IPS-NIHi11 (cell line): ENCODE measurements at regions not wholly inside any gene's neighbourhood (a gene's known extent, or its start where the extent isn't known, plus 50 kb on each side); places are given as distances from the start of the nearest gene placed in this dataset.
"Not testable (repeated sequence)": the region's sequence is repeated elsewhere in the genome, so short reads cannot be mapped to it uniquely, and the experiment has no call there.

ENCODE experiments used
- DNase-seq: peaks from one replicate; pipeline ENCODE4 v3.0.0; 2012; ENCODE audit warnings: mixed read lengths, low spot score

DNA sequence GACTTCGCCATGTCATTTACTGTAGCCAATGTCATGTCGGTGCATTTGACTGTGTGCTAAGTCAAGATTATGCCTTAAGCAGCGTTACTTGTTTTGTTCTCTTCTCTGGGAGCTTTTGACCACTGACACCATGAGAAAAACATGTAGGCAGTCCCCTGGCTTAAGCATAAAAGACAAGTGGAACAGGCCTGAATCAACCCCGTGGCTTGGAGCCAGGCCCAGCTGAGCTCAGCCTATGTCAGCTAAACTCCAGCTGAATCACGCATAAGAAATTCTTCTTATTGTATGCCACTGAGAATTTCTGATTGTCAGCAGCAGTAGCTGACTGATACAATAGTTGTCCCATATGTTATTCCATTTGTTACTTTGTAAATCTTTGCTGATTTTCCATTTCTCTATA lies 261.9 kb downstream of the CBLL2 start:
- DNase-seq = no peak

DNA sequence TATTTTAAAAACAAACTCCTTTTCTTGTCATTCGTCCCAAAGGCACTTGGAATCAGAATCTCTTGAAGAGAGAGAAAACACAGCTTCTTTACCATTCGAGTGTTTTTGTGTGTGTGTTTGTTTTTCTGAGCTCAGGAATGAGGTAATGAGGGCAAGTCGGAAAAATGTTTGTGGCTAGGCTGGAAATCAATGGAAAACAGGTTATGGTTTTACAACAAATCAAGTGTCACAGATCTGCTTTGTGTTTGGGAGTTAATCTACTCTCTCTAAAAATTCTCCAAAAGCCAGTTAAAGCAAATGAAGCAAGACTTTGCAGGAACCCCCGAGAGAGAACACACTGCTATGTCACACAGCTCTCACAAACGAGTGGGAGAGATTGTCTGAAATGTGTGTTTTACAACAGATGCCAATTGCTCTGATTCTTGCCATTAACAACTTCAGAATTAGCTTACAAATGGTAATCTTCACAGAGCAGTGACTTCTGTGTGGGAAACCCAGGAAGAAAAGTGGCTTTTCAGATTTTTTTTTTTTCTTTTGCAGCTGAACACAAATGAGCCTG lies 264.1 kb downstream of the CBLL2 start:
- DNase-seq = no peak

DNA sequence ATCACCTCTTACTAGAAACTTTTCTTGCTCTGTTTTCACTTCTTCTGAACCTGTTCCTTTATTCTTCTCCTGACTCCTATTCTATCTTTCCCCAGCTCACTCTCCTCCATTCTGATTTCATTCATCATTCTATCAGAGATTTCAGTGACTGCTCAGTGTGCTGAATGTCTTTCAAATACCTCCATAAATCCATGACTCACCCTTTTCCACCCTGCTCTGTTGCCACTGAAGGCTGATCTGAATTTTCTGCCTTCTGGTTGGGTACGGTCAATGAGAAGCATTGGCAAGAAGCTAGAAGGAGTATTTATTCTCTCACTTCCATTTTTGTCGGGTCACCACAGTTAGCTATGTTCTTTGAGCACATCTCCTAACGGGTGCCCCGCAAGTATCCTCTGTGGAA lies 265.9 kb downstream of the CBLL2 start:
- DNase-seq = no peak

DNA sequence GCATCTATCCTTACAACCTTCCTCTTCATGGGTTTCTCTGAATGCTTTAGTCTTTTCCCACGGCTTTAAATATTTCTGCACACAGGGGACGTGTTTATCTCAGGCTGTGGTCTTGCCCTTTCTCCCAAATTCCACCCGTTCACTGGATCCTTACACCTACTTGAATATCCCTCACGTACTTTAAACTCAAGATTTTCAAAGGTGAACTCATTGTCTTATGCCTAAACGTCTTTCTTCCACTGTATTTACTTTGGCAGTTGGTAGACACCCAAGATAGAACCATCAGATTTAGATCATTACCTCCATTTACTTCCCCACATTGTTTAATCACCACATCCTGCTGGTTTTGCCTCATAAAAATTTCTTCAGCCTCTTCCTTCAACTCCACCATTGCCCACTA lies 269.2 kb downstream of the CBLL2 start:
- no peak for DNase-seq

DNA sequence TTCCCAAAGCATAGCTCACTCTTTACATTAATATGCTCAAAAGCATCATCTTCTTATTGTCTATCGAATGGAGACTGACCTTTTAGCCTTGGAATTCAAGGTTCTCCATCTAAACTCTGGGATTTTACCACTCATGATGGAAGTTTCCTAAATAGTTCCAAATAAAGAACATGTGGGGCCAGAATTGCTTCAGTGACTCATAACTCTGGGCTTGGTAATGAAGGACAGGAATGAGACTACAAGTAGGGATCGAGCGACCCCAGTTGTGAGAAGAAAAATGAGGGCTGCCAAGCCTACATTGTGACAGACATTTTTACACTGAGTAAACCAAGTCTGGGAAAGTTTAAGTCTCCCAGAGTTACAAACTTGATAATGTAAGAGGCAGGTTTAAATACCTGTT lies 269.9 kb downstream of the CBLL2 start:
- DNase-seq = no peak

DNA sequence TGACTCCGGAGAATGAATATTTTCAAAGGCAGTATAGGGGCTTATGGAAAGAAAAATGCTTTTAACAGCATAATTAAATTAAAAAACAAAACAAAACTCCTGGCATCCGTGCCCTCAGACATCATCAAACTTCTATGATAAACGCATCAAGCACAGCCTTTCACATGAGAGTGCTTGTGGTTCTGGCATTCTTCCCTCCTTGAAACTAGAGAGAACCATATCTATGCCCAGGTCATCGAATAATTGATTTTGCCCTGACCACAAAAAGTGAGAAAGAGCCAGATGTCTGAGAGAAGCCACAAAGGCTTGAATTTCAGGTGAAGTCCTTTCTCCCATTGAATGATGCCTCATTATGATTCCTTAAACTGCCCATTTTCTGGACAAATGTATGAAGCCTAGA lies 286.8 kb downstream of the CBLL2 start:
- DNase-seq = no peak

DNA sequence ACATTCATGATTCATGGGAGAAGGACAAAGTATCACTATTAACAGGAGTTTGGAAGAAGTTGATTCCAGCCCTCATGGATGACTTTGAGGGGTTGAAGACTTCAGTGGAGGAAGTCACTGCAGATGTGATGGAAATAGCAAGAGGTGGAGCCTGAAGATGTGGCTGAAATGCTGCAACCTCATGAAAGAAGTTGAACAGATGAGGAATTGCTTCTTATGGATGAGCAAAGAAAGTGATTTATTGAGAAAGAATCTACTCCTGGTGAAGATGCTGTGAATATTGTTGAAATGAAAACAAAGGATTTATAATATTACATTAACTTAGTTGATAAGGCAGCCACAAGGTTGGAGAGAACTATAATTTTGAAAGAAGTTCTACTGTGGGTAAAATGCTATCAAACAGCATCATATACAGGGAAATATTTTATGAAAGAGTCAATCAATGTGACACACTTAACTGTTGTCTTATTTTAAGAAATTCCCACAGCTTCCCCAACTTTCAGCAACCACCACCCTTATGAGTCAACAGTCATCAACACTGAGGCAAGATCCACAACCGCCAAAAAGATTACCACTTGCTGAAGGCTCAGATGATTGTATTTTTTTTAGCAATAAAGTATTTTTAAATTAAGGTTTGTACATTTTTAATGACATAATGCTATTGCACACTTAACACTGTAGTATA lies 302.6 kb downstream of the CBLL2 start:
- no peak for DNase-seq

DNA sequence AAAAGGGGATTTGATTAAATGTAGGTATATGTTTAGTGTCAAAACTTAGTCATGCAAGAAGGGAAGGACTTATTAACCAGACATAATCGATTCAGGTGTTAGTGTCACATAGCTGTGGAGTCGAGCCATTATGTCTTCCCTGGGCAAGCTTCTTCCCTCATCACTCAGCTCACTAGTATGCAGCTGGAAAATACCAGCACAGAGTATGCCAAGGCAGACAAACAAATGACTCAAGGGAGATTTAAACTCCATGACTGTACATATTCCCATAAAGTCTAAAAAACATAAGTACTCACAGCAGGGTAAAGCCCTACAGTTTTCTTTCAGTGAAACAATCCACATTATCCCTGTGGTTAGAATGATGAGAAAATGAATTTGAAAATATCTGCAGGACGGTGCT lies 304.5 kb downstream of the CBLL2 start:
- no peak for DNase-seq

DNA sequence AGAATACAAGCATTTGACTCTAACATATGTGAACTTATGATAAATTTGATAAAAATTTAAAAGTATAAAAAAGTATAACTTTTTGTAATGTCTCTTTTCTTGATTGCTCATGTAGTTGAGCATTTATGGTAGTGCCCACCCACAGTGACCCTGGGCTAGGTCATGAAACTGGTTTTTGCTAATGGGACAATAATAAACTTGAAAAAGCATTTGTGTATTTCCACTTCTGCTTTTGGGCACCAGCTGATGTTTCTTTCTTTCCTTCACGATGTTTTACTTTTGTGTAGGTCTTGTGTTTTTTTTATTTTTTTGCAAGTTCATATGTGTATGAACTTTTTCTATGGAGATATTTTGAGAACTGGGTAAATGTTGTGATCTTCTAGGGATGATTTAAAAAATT lies 313.1 kb downstream of the CBLL2 start:
- DNase-seq = no peak

DNA sequence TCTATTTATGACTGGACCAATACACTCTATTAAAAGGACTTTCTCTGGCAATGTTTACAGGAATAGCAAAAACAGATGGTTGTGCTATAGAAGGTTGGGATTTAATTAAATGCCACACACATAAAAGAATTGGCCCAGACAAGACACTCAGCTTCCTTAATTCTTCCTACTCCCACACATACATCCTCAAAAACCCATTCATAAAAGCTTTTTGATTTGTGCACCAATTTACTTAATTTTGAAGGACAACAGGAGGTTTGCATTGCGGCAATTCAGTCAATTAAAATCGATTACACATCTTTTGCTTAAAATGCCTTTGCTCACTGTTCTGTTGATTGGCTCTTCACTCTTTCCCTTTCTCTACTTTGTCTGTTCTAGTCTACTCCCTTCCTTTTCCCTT lies 317.1 kb downstream of the CBLL2 start:
- no peak for DNase-seq

DNA sequence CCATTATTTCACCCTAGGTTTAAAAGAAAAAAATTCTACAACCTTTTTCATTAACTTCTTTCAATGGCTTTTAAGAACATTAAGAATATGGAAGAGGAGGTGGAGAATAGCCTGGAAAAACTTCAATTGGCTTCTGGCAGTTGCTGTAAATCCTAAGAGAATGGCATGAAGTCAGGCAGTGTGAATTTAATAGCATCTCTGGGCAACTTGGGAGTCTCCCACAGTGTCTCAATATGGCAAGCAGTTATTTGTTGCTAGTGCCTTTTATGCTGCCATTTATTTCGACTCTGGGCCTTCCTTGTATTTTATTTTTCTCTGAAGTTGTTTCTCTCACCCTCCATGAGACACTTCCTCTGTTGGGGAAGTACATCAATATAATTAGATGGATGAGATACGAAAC lies 322.1 kb downstream of the CBLL2 start:
- DNase-seq = no peak

DNA sequence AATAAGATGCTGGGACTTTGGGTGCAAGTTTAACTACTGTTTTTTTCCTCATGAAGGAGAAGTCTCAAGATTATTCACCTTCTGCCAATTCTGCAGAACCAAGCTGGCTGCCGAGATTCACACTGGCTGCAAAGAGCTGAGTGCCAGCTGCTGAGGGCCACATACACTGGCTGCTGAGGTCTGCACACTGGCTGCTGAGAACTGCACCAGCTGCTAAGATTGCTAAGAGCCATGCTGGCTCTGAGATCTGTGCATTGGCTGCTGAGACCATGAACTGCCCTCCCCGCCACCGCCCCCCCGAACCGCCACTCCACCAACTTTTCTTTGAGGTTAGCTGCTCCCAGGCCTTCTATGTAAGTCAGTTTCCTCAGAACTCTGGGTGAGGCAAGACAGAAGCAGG lies 330.3 kb downstream of the CBLL2 start:
- DNase-seq = no peak

DNA sequence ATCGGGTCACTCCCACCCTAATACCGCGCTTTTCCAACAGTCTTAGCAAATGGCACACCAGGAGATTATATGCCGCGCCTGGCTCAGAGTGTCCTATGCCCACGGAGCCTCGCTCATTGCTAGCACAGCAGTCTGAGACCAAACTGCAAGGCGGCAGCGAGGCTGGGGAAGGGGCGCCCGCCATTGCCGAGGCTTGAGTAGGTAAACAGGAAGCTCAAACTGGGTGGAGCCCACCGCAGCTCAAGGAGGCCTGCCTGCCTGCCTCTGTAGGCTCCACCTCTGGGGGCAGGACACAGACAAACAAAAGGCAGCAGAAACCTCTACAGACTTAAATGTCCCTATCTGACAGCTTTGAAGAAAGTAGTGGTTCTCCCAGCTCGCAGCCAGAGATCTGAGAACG lies 336.7 kb downstream of the CBLL2 start:
- not testable (repeated sequence) for DNase-seq

DNA sequence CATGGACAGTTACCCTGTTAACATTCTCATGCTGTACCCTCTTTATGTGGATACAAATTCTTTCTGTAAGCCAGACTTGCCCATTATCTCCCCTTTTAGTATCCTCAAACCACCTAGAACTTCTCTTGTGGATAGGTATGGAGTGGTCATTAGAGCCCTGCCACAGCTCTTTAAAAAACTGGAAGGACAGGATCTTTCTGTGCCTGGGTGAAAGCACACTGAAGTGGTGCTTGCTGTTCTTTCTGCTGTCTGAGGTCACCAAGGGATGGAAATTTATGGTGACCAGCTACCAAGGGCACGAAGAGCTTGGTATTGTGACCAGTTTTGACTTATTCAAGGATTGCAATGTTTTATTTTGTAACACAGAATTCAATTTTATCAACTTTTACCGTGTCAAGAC lies 344.2 kb downstream of the CBLL2 start:
- DNase-seq = no peak

DNA sequence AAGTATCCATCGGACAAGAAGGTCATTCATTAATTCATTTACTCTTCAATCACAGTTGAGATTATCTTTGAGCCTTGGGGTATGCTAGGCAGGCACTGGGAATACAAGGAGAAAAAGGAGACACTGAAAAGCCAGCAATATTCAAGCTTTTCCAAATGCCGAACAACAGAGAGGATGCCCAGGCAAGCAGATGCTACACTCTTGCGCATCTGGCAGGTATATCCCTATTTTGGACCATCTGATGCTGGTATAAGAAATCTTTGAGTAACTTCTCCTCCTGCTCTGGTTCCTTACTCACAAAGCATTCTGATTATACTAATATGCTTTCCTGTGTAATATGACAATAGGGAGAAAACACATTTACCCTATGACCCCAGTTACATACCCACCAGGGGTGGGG lies 354.9 kb downstream of the CBLL2 start:
- DNase-seq = no peak

DNA sequence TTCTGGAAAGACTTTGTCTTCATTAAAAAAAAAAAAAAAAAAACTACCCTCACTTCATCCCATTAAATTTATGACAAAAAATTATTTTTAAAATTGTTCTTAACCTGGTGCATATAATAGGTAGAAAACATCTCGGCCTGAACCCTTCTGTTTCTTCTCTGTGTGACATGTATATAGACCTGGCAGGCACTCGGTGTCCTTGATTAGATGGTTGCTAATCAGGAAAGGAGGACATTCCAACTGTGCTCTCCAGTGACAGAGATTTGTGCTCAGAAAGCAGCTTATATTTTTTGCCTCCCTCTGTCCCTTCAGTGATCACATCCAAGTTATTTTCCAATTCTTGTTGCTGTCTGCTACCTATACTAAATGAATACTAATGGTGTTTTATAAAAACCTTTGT lies 355.6 kb downstream of the CBLL2 start:
- DNase-seq = no peak

DNA sequence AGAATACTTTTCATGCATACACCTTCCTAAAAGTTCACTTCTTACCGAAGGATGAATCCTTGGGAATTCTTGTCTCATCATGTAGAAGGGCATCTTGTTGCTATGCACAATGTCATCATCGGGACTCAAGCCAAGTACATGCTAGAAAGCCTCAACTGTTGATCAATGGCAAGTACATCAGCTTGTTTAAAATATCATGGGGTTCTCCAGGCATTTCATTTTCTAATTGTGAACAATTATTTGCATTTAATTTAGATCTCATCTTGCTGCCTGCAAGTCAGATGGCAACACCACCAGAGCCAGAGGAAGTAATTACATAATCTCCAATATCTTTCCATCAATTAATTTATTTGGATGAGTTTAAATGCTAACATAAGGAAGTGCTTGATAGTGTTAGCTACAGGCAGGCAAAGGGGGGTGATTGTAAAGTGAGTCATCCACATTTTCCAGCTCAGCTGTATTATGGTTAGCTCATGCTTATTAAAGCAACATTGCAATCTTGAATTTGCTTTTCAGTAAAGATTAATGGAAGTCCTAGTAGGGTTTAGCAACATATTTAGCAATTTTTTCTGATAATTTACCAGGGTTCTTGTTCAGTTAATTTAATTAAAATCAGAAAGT lies 356.5 kb downstream of the CBLL2 start:
- DNase-seq = no peak

DNA sequence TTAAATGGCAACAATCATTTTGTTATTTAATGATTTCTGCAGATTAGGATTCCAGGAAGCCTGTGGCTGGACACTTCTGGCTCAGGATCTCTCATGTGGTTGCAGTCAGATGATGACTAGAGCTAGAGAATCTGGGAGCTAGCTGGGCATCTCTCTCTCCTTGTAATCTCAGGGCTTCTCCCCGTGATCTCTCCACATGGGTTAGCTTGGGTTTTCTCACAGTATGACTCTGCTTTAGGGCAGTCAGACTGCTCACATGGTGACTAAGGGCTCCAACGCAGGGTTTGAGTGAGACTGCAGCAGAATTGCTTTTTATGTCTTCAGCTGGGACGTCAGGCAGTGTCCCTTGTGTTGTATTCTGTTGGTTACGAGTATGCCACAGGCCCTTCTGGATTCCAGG lies 361.4 kb downstream of the CBLL2 start:
- DNase-seq = no peak

DNA sequence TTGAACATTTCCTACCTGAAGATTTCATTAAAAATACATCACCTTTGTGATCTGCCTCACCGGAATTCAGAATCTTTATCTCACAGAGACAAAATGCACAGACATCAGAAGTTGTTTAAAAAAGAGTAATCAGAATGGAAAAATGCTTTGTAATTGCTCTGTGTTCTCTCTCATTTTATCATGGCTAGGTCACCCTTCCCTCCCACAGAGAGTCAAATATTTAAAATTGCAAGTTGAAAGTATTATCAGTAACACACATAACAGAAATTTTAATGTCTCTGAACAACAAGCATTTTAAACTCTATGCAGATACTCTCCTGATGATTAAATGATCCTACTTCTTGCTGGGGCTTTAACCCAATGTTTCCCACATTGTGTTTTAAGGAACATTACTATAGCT lies 362.0 kb downstream of the CBLL2 start:
- no peak for DNase-seq

DNA sequence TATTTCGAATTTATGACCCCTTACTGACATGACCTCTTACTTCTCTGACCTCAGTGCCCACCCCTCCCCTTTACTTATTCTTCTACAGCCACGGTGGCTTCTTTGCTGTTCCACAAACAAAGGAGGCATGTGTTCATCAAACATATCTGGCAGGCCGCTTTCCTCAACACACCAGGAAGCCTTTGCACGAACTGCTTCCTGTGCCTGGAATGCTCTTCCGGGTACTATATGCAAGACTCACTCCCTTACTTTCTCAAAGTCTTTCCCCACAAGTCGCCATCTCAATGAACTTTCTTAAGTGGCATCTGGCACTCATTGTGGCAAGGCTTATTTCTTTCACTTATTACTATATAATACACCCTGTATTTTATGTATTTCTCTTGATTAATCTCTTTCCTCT lies 351.5 kb upstream of the DDX53 start:
- DNase-seq = no peak

DNA sequence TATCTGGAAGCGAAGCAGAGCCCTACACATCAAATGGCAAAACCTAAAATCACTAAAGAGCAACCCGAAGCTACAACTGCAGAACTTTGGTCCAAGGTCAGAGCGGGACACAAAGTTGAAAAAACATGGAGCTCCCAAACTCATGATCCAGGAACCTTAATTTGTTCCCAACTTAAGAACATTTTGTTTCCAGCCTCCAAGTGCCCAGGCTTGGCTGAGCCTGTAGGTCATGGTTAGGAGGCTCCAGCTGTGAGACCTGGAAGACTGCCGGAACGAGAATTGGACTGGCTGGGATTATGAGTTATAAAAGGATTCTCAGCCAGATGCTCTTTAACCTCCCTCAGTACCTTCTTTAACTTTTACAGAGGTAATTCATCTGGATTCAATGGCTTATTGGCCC lies 349.1 kb upstream of the DDX53 start:
- no peak for DNase-seq

DNA sequence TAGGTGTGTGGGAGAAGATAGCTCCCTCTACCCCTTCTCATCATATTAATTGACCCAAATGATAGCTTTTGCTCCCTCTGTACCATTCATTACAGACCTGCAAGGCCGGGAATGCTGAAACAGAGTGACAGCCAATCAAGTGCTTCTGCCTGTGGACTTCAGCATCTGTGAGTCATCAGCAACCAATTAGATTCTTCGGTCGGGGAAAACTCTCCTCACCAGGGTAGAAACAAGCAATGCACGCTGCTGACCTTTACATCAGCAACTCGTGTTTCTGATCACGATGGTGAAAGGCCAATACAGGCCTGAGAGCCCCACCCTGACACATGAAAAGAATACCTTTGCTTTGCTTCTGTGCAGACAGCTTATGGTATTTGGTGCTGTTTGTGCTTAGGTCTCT lies 347.2 kb upstream of the DDX53 start:
- peak; percentile 65 for DNase-seq

DNA sequence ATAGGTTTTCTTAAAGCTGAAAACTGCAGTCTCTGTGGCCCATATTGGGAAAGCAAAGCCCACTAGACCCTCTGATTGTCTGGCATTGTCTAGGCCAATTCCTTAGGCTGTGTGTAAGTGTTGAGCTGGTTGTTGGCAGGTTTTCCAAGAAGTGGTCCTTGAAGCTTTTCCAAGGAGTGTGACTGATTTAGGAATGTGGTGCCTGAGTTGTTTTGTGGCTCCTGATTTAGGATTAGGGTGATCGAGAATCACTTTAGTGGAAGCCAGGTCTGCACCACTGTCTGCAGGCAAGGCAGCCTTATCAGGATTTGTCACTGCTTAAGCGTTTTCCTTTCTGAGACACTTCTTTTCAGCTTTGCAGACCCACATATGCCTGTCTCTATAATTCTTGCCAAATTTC lies 339.0 kb upstream of the DDX53 start:
- DNase-seq = no peak

DNA sequence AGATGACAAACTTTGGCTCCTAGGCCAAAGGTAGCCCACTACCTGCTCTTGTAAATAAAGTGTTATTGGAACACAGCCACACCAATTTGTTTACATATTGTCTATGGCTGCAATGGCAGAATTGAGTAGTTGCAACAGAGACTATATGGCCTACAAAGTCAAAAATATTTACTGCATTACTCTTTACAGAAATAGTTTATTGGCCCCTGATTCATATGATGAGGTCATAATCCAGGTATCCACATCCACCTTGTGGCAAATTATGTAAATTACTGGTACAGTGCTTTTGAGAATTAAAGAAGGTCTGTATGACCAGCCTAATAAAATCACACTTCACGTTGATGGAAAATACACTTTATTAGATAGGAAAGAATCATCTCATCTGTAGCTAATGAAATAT lies 337.0 kb upstream of the DDX53 start:
- DNase-seq = no peak
